ENCODE measurements at regions not wholly inside any gene's neighbourhood (a gene's known extent, or its start where the extent isn't known, plus 50 kb on each side); places are given as distances from the start of the nearest gene placed in this dataset.

DNA sequence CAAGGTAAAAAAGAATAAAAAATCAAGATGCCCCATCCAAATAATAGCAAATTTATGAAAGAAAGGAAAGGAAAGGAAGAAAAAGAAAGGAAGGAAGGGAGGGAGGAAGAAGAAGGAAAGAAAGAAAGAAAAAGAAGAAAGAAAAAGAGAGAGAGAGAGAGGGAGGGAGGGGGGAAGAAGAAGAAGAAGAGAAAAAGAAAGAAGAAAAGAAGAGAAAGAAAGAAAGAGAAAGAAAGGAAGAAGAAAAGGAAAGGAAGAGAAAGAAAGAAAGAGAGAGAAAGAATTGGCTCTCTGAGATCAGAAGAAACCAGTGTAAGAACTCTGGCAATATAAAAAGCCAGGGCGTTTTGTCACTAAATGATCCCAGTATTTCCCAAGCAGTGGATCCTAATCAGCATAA, 401.7 kb downstream of the EPHA7 start:
- TF ChIP-seq EZH2 (IDR thresholded peaks at IDR 0.05; ENCODE audit: low read depth): no peak
- TF ChIP-seq, protein P1, sequence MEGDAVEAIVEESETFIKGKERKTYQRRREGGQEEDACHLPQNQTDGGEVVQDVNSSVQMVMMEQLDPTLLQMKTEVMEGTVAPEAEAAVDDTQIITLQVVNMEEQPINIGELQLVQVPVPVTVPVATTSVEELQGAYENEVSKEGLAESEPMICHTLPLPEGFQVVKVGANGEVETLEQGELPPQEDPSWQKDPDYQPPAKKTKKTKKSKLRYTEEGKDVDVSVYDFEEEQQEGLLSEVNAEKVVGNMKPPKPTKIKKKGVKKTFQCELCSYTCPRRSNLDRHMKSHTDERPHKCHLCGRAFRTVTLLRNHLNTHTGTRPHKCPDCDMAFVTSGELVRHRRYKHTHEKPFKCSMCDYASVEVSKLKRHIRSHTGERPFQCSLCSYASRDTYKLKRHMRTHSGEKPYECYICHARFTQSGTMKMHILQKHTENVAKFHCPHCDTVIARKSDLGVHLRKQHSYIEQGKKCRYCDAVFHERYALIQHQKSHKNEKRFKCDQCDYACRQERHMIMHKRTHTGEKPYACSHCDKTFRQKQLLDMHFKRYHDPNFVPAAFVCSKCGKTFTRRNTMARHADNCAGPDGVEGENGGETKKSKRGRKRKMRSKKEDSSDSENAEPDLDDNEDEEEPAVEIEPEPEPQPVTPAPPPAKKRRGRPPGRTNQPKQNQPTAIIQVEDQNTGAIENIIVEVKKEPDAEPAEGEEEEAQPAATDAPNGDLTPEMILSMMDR (conservative IDR thresholded peaks at IDR 0.05): no peak

DNA sequence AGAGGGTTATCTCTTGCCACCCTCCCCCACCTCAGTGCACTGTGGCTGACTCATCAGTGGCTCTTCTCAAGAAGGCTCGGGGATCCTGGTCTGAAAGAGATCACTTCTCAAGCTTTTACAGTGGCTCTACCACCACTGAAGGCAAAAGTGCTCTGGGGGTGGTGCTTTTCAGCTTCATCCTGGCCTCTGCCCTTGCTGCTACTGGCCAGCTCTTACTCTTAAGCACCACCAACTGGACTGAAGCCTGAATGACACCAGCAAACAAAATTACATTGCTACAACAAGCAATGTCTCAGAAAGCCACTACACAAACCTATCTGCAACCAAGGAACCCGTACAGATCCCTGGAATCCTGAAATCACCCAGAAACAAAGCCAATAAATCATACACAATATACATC, 402.1 kb downstream of the EPHA7 start:
- no peak for DNase-seq
- H3K27ac ChIP-seq: no peak overlapping the region
- no peaks in the 10 kb centered on the region for H3K27me3 ChIP-seq (ENCODE audit: insufficient read depth, low read depth)
- no peak for TF ChIP-seq EZH2 (IDR thresholded peaks at IDR 0.05; ENCODE audit: low read depth)
- TF ChIP-seq, protein P1 (conservative IDR thresholded peaks at IDR 0.05): no peak
- H2AFZ ChIP-seq: no peak overlapping the region
- no peak overlapping the region for H3K4me2 ChIP-seq
- CTCF ChIA-PET: no interaction called here
- H3K9me2 ChIP-seq (ENCODE audit: insufficient read depth): no peaks in the 10 kb centered on the region
- no peaks in the 10 kb centered on the region for H3K4me1 ChIP-seq (replicated peaks; ENCODE audit: insufficient read depth)
- no peak overlapping the region for H3K4me3 ChIP-seq
- no peaks in the 10 kb centered on the region for H3K79me2 ChIP-seq (ENCODE audit: low read depth)
- no peaks in the 10 kb centered on the region for H4K20me1 ChIP-seq (ENCODE audit: insufficient read depth)
- POLR2A ChIA-PET (ENCODE audit: unreplicated experiment): no interaction called here
- intact Hi-C loops (cut with micrococcal nuclease; ENCODE audit: unreplicated experiment): no loop called here
- no peaks in the 10 kb centered on the region for H3K36me3 ChIP-seq (ENCODE audit: low read depth)
- no TSS peak for BruUV-seq (replicated peaks)
- H3K9me3 ChIP-seq (ENCODE audit: insufficient read depth, low read depth): no peaks in the 10 kb centered on the region
- no peaks in the 10 kb centered on the region for H3F3A ChIP-seq (ENCODE audit: insufficient read depth, low read depth)

More for the DNA sequence above, 401.7 kb downstream of the EPHA7 start:
- H3K79me2 ChIP-seq (ENCODE audit: low read depth): no peaks in the 10 kb centered on the region
- POLR2A ChIA-PET (ENCODE audit: unreplicated experiment): no interaction called here
- H2AFZ ChIP-seq: no peak overlapping the region
- H3K36me3 ChIP-seq (ENCODE audit: low read depth): no peaks in the 10 kb centered on the region
- H3K27me3 ChIP-seq (ENCODE audit: insufficient read depth, low read depth): no peaks in the 10 kb centered on the region
- DNase-seq: no peak
- no peak overlapping the region for H3K27ac ChIP-seq
- no peak overlapping the region for H3K4me3 ChIP-seq
- no peaks in the 10 kb centered on the region for H3K9me2 ChIP-seq (ENCODE audit: insufficient read depth)
- no peaks in the 10 kb centered on the region for H3K9me3 ChIP-seq (ENCODE audit: insufficient read depth, low read depth)
- no peaks in the 10 kb centered on the region for H4K20me1 ChIP-seq (ENCODE audit: insufficient read depth)
- no peaks in the 10 kb centered on the region for H3F3A ChIP-seq (ENCODE audit: insufficient read depth, low read depth)
- no peak overlapping the region for H3K4me2 ChIP-seq
- CTCF ChIA-PET: no interaction called here
- intact Hi-C loops (cut with micrococcal nuclease; ENCODE audit: unreplicated experiment): no loop called here
- H3K4me1 ChIP-seq (replicated peaks; ENCODE audit: insufficient read depth): no peaks in the 10 kb centered on the region
- BruUV-seq (replicated peaks): no TSS peak

DNA sequence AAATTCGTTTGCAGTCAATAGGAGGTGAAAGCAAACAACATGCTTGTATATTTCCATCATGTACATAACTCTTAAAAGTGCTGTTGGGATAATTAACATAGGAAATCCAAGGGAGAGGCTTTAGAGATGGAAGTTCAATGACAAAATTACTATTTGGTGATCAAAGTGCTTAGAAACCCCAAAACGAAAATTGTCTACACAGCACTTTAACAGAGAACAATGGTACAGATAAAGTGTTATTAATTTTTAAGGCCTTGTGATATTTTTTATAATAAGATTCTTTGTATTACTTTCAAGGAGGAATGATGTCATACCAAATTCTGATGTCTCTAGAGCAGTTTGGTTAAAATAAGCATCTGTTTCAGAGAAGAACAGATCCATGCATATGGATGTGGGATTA, 406.3 kb downstream of the EPHA7 start:
- no peaks in the 10 kb centered on the region for H3K27me3 ChIP-seq (ENCODE audit: insufficient read depth, low read depth)
- ChIA-PET POLR2A (ENCODE audit: unreplicated experiment) (no interaction called here), CTCF (no interaction called here)
- intact Hi-C loops (cut with micrococcal nuclease; ENCODE audit: unreplicated experiment): no loop called here
- H4K20me1 ChIP-seq (ENCODE audit: insufficient read depth): no peaks in the 10 kb centered on the region
- no peaks in the 10 kb centered on the region for H3K4me1 ChIP-seq (replicated peaks; ENCODE audit: insufficient read depth)
- DNase-seq: no peak
- H3K4me2 ChIP-seq: no peak overlapping the region
- no peak overlapping the region for H3K4me3 ChIP-seq
- H3K79me2 ChIP-seq (ENCODE audit: low read depth): no peaks in the 10 kb centered on the region
- H3K9me3 ChIP-seq (ENCODE audit: insufficient read depth, low read depth): no peaks in the 10 kb centered on the region
- TF ChIP-seq, protein P1 (conservative IDR thresholded peaks at IDR 0.05): no peak
- no peak for TF ChIP-seq EZH2 (IDR thresholded peaks at IDR 0.05; ENCODE audit: low read depth)
- no peaks in the 10 kb centered on the region for H3K9me2 ChIP-seq (ENCODE audit: insufficient read depth)
- no TSS peak for BruUV-seq (replicated peaks)
- no peaks in the 10 kb centered on the region for H3F3A ChIP-seq (ENCODE audit: insufficient read depth, low read depth)
- H2AFZ ChIP-seq: no peak overlapping the region
- H3K36me3 ChIP-seq (ENCODE audit: low read depth): no peaks in the 10 kb centered on the region
- no peak overlapping the region for H3K27ac ChIP-seq
